Upper lobe of left lung (tissue), 6 donors: ENCODE measurements at regions not wholly inside any gene's neighbourhood (a gene's known extent, or its start where the extent isn't known, plus 50 kb on each side); places are given as distances from the start of the nearest gene placed in this dataset.
"Not testable (repeated sequence)": the region's sequence is repeated elsewhere in the genome, so short reads cannot be mapped to it uniquely, and the experiment has no call there.

Experiments
- ATAC-seq, 2 donors: fragments of 200-7000 bp; cut with Tn5 transposase; one replicate each; pipeline ENCODE4 v1.9.1; 2022; ENCODE audit warnings: mild to moderate bottlenecking in 2 of 2, moderate library complexity in 2 of 2; ENCODE audit not compliant: low FRiP score in 2 of 2
- DNase-seq, 2 donors: peaks; one replicate each; pipeline ENCODE4 v3.0.0-alpha.2; 2019 to 2020
- H3K27ac ChIP-seq, 4 donors: fragments of 200-600 bp; sonication (generic); one replicate each; pipeline ENCODE4 v1.5.1; 2016 to 2019
- H3K27me3 ChIP-seq, 4 donors: fragments of 200-600 bp; sonication (generic); one replicate each; pipeline ENCODE4 v1.5.1; 2017 to 2019
- H3K36me3 ChIP-seq, 4 donors: fragments of 200-600 bp; sonication (generic); one replicate each; pipeline ENCODE4 v1.5.1; 2016 to 2019
- H3K4me1 ChIP-seq, 4 donors: fragments of 200-600 bp; sonication (generic); one replicate each; pipeline ENCODE4 v1.5.1; 2018 to 2019
- H3K4me3 ChIP-seq, 4 donors: fragments of 200-600 bp; sonication (generic); one replicate each; pipeline ENCODE4 v1.5.1; 2017 to 2019; ENCODE audit warnings: mild to moderate bottlenecking in 2 of 4, moderate library complexity in 1 of 4
- H3K9me3 ChIP-seq, 4 donors: fragments of 200-600 bp; sonication (generic); one replicate each; pipeline ENCODE4 v1.5.1; 2018 to 2019
- WGBS, 2 donors: methylation state at CpG; one replicate each; pipeline ENCODE4 v1.1.5; 2017 to 2018; 5-methylcytosine and 5-hydroxymethylcytosine counted together
- donor health status: DM: no; HTN: no; CAD: no; lungs with moderate emphysema.
- donor health status: DM: no; HTN: yes; CAD: no; lungs with severe emphysema.

DNA sequence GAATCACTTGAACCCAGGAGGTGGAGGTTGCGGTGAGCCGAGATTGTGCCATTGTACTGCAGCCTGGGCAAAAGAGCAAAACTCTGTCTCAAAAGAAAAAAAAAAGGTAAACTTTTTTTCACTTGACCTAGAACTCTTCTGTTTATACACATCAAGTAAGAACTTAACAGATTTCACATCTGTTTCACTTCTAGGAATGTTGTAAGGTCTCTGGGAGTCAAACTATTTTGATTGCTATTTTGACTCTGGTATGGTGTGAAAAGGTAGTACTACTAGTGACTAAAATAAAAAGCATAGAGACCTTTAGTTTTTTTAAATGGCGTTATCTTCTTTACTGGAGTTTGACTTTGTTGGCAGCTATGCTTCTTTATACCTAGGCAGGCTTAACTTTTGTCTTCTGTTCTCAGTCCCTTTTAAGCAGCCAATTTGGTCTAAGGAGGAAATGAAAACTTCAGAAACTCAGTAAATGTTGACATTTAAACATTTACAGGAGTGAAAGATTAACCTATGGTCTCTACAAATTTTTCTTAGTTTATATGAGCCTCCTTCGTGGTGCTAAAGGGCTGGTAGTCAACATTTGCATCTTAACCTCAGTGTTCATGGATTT is 84.7 kb downstream of the METTL2B start:
- not testable (repeated sequence) for H3K27me3 ChIP-seq, H3K36me3 ChIP-seq, ATAC-seq, DNase-seq, H3K4me3 ChIP-seq, H3K9me3 ChIP-seq, H3K4me1 ChIP-seq, H3K27ac ChIP-seq
- WGBS, 2 donors, result 66 to 73% methylated on average over 3 of the region's 4 CpGs

DNA sequence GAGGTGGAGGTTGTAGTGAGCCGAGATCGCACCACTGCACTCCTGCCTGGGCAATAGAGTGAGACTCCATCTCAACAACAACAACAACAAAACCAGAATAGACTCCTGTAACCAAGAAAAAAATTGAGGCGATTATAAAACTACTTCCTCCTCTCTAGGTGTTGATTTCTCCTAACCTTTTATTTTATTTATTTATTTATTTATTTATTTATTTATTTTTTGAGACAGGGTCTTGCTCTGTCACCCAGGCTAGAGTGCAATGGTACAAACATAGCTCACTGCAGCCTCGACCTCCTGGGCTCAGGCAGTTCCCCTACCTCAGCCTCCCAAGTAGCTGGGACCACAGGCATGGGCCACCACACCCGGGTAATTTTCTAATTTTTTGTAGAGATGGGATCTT is 86.2 kb downstream of the METTL2B start:
- not testable (repeated sequence) for DNase-seq, H3K4me1 ChIP-seq, ATAC-seq, H3K27me3 ChIP-seq, H3K4me3 ChIP-seq, H3K36me3 ChIP-seq, H3K27ac ChIP-seq, H3K9me3 ChIP-seq
- 90 to 97% methylated on average over 5 of the region's 5 CpGs for WGBS, 2 donors

DNA sequence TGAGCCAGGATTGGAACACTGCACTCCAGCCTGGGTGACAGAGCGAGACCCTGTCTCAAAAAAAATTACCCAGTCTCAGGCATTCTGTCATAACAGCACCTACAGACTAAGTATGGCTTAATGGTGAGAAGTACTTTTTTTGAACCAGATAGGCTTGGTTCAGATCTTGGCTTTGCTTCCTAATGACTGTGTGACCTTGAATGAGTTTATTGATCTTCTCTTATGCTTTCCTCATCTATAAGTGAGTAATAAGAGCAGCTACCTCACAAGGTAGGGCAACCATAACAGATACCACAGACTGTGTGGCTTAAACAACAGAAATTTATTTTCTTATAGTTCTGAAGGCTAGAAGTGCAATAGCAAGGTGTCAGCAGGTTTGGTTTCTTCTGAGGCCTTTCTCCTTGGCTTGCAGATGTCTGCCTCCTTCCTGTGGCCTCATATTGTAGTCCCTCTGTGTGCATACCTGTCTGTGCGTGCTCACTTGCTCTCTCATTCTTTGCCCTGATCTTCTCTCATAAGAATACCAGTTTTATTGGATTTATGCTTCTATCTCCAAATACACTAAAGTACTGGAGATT is 87.7 kb downstream of the METTL2B start:
- H3K4me3 ChIP-seq, H3K36me3 ChIP-seq, H3K27ac ChIP-seq, DNase-seq, H3K9me3 ChIP-seq, H3K4me1 ChIP-seq, ATAC-seq, H3K27me3 ChIP-seq: not testable (repeated sequence)
- WGBS, 2 donors, result 100% methylated on average over 1 to 2 of the region's 2 CpGs

DNA sequence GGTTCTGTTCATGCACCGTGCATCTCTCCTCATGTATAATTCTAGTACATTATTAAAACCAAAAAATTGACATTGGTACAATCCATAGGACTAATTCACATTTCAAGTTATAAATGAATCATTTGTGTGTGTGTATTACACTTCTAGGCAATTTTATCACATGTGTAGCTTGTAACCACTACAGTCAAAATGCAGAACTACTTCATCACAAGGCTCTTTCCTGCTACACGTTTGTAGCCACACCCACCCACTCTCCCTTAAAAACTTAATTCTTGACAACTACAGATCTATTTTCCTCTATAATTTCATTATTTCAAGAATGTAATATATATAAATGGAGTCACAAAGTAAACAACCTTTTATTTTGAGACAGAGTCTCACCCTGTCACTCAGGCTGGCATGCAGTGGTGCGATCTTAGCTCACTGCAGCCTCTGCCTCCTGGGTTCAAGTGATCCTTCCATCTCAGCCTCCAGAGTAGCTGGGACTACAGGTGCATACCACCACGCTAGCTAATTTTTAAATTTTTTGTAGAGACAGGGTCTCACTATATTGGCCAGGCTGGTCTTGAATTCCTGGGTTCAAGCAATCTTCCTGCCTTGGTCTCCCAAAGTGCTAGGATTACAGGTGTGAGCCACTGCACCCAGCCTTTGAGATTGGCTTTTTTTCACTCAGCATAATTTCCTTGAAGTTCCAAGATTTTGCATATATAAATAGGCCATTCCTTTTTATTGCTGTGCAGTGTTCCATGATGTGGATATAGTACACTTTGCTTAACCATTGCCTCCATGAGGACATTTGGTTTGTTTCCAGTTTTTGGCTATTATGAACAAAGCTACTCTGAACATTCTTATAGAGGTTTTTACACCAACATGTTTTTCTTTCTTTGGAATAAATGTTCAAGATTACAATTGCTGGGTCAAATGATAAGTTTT is 88.7 kb downstream of the METTL2B start:
- H3K4me1 ChIP-seq, H3K4me3 ChIP-seq, H3K9me3 ChIP-seq, H3K27ac ChIP-seq, DNase-seq, H3K36me3 ChIP-seq, ATAC-seq, H3K27me3 ChIP-seq: not testable (repeated sequence)
- WGBS, 2 donors, result 59 to 66% methylated on average over 4 of the region's 4 CpGs

DNA sequence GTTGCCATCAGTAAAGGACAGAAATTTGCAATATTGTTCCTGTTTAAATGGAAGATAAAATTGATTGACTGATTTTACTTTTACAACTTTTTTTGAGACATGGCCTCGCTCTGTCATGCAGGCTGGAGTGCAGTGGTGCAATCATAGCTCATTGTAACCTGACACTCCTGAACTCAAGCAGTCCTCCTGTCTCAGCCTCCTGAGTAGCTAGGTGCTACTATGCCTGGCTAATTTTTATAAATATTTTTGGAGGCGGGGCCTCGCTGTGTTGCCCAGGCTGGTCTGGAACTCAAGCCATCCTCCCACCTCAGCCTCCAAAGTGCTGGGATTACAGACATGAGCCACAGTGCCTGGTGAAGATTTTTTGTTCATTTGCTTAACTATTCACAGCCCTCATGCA is 96.8 kb upstream of the GARIN1A start:
- not testable (repeated sequence) for H3K27ac ChIP-seq, H3K4me1 ChIP-seq, ATAC-seq, H3K9me3 ChIP-seq, H3K27me3 ChIP-seq, H3K4me3 ChIP-seq
- 93 to 98% methylated on average over 3 of the region's 3 CpGs for WGBS, 2 donors
- peaks cover 0 to 29% (median 8%) of the 10 kb centered on the region in 4 donors for H3K36me3 ChIP-seq
- peak in 1 of 2 donors; percentile 40 for DNase-seq

DNA sequence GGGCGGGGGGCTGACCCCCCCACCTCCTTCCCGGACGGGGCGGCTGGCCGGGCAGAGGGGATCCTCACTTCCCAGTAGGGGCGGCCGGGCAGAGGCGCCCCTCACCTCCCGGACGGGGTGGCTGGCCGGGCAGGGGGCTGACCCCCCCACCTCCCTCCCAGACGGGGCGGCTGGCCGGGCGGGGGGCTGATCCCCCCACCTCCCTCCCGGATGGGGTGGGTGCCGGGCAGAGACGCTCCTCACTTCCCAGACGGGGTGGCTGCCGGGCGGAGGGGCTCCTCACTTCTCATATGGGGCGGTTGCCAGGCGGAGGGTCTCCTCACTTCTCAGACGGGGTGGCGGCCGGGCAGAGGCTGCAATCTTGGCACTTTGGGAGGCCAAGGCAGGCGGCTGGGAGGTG is 95.1 kb upstream of the GARIN1A start:
- not testable (repeated sequence) for H3K4me3 ChIP-seq, H3K27me3 ChIP-seq, H3K9me3 ChIP-seq, H3K4me1 ChIP-seq, DNase-seq, H3K27ac ChIP-seq, ATAC-seq
- WGBS, 2 donors, result no CpG with 5 or more reads among the region's 27 CpGs
- H3K36me3 ChIP-seq, result peaks cover 0 to 28% (median 9%) of the 10 kb centered on the region in 4 donors

DNA sequence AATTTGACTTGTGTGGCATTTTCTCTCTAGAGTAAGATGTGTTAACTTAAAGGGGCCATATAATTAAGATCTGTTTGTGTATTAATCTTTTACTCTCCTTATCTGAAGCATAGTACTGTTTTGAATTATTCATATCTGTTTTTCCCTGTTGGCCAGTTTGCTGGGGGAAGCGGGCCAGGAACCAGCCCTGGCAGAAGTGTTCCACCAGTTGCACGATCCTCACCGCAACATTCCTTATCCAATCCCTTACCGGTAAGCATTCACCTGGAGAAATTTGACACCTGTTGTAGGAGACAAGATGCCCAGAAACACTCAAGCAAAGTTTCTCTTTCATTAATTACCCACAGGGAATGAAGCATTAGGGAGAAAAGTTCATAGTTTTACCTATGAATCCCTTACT is 92.2 kb upstream of the GARIN1A start:
- H3K9me3 ChIP-seq, result not testable (repeated sequence)
- WGBS, 2 donors, result 70 to 77% methylated on average over 3 to 4 of the region's 4 CpGs

DNA sequence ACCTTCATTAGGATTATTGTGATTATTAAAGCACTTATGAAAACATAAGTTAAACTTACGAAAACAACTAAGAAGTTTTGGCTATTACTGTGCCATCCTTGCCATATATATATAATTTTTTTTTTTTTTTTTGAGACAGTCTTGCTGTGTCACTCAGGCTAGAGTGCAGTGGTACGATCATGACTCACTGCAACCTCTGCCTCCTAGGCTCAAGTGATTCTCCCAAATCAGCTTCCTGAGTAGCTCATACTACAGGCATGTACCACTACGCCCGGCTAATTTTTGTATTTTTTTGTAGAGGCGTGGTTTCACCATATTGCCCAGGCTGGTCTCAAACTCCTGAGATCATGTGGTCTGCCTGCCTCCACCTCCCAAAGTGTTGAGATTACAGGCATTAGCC is 91.0 kb upstream of the GARIN1A start:
- not testable (repeated sequence) for DNase-seq, ATAC-seq, H3K27ac ChIP-seq, H3K27me3 ChIP-seq, H3K9me3 ChIP-seq, H3K4me3 ChIP-seq, H3K4me1 ChIP-seq
- peaks cover 0 to 21% (median 6%) of the 10 kb centered on the region in 4 donors for H3K36me3 ChIP-seq
- WGBS, 2 donors, result 93 to 96% methylated on average over 5 of the region's 5 CpGs

More for the DNA sequence above, 92.2 kb upstream of the GARIN1A start:
- H3K36me3 ChIP-seq, result peaks cover 0 to 31% (median 8%) of the 10 kb centered on the region in 4 donors
- H3K4me1 ChIP-seq, H3K27ac ChIP-seq, H3K27me3 ChIP-seq, DNase-seq, ATAC-seq, H3K4me3 ChIP-seq: not testable (repeated sequence)

DNA sequence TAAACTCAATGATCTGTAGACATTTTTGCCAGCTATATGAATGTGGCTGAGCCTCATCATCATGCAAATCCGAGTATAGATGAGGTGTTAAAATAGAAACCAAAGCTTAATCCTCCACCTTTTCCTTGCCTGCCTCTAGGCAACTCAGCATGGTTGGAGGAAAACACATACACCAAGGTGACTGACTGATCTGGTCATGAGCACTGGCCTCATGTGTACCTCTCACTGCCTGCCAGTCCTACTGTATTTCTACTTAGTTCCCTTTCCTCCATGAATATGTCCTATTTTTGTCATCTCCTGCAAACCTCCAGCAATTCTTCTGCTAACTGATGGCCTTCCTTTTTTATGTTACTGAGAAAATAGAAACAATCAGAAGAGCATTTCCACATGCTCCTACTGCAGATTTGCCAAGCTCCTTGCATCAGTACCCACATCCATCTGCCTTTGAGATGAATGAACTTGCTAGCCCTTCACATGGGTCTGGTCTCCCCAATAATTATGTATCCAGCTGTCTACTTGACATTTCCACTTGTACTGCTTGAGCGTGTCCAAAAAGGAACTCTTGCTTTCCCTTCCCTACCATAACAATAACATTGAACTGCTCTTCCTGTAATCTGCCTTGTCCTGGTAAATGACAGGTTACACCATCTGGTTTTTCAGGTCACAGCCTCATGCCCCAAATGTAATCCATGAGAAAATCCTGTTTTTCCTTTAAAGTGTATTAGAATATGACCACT is 90.1 kb upstream of the GARIN1A start:
- not testable (repeated sequence) for H3K9me3 ChIP-seq, DNase-seq, H3K27me3 ChIP-seq, H3K4me1 ChIP-seq, H3K27ac ChIP-seq, H3K4me3 ChIP-seq, ATAC-seq
- WGBS, 2 donors, result 65 to 83% methylated on average over 2 of the region's 2 CpGs
- peaks cover 0 to 21% (median 6%) of the 10 kb centered on the region in 4 donors for H3K36me3 ChIP-seq

DNA sequence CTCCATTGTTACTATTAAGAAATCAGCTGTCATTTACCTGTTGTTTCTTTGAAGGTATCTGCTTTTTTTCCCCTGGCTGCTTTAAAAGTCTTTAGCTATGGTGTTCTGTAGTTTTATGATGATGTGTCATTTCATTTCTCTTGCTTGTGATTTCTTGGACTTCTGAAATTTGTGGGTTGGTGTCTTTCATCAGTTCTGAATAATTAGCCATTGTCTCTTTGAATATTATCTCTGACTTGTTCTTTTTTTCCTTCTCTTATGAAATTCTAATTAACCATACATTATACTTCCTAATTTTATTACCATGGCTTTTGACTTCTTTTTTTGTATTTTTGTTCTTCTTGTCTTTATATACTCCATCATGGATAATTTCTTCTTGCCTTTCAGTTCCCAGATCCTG is 85.4 kb upstream of the GARIN1A start:
- not testable (repeated sequence) for ATAC-seq, H3K27me3 ChIP-seq, H3K36me3 ChIP-seq, H3K4me3 ChIP-seq, H3K27ac ChIP-seq, DNase-seq, H3K4me1 ChIP-seq, H3K9me3 ChIP-seq
